CD4-positive, alpha-beta memory T cell (primary cell): ENCODE measurements at regions not wholly inside any gene's neighbourhood (a gene's known extent, or its start where the extent isn't known, plus 50 kb on each side); places are given as distances from the start of the nearest gene placed in this dataset.
"Not testable (repeated sequence)": the region's sequence is repeated elsewhere in the genome, so short reads cannot be mapped to it uniquely, and the experiment has no call there.

ENCODE experiments used
- CTCF ChIA-PET: fragments of 350-600 bp; sonication (Branson Sonifier 250); formaldehyde crosslinking; loops from one replicate; lab custom pipeline; 2021; ENCODE audit warnings: inconsistent platforms; ENCODE audit not compliant: partially characterized antibody; lab: Charles Lee
- POLR2A ChIA-PET: fragments of 350-600 bp; sonication (Branson Sonifier 250); formaldehyde crosslinking; loops from one replicate; lab custom pipeline; 2021; ENCODE audit not compliant: partially characterized antibody; lab: Charles Lee
- DNase-seq, 5 donors: peaks; one replicate each; pipeline versions ENCODE4 v3.0.0 to v3.0.0-alpha.2; 2020 to 2022; ENCODE audit warnings: mixed read lengths in 1 of 5
- H3K27ac ChIP-seq: one replicate; pipeline ENCODE4 v1.7.0; 2013; ENCODE audit warnings: low read depth, low read length
- H3K27me3 ChIP-seq: 2 replicates; pipeline ENCODE4 v1.7.0; 2013; ENCODE audit warnings: mild to moderate bottlenecking, low read length, moderate library complexity; ENCODE audit not compliant: insufficient read depth
- H3K36me3 ChIP-seq: 2 replicates; pipeline ENCODE4 v1.7.0; 2013; ENCODE audit warnings: mild to moderate bottlenecking, low read length, moderate library complexity; ENCODE audit not compliant: insufficient read depth
- H3K4me1 ChIP-seq: 2 replicates; pipeline ENCODE4 v1.7.0; 2013; ENCODE audit warnings: mild to moderate bottlenecking, low read length, moderate library complexity; ENCODE audit not compliant: insufficient read depth
- H3K4me3 ChIP-seq, 2 donors: one replicate each; pipeline ENCODE4 v1.7.0; 2013; ENCODE audit warnings: low read length in 2 of 2, mild to moderate bottlenecking in 1 of 2
- H3K9me3 ChIP-seq, 2 donors: one replicate each; pipeline ENCODE4 v1.7.0; 2013; ENCODE audit warnings: low read length in 2 of 2, control low read depth in 1 of 2; ENCODE audit not compliant: control insufficient read depth in 1 of 2
- H3K27ac Mint-ChIP-seq, 7 donors: one replicate each; pipeline ENCODE4 v1.8.0; 2020 to 2021; ENCODE audit warnings: mixed read lengths in 7 of 7, mild to moderate bottlenecking in 6 of 7, inconsistent platforms in 3 of 7, moderate library complexity in 3 of 7
- H3K27me3 Mint-ChIP-seq, 2 donors: one replicate each; pipeline ENCODE4 v1.8.0; 2020 to 2021; ENCODE audit warnings: mixed read lengths in 2 of 2
- H3K36me3 Mint-ChIP-seq, 2 donors: one replicate each; pipeline ENCODE4 v1.8.0; 2020 to 2021; ENCODE audit warnings: mixed read lengths in 2 of 2, inconsistent platforms in 1 of 2, mild to moderate bottlenecking in 1 of 2
- H3K4me1 Mint-ChIP-seq, 4 donors: one replicate each; pipeline ENCODE4 v1.8.0; 2020 to 2021; ENCODE audit warnings: mixed read lengths in 4 of 4, mild to moderate bottlenecking in 1 of 4
- H3K4me3 Mint-ChIP-seq, 8 donors: one replicate each; pipeline ENCODE4 v1.8.0; 2020 to 2021; ENCODE audit warnings: mixed read lengths in 8 of 8, mild to moderate bottlenecking in 7 of 8, moderate library complexity in 6 of 8, inconsistent platforms in 3 of 8
- H3K9me3 Mint-ChIP-seq, 8 donors: one replicate each; pipeline ENCODE4 v1.8.0; 2020 to 2021; ENCODE audit warnings: mixed read lengths in 8 of 8, mild to moderate bottlenecking in 5 of 8, inconsistent platforms in 3 of 8, moderate library complexity in 1 of 8
- intact Hi-C: fragments of 100-400 bp; cut with micrococcal nuclease; formaldehyde crosslinking; loops from one replicate; pipeline ENCODE4 v1.15.1; 2023

DNA sequence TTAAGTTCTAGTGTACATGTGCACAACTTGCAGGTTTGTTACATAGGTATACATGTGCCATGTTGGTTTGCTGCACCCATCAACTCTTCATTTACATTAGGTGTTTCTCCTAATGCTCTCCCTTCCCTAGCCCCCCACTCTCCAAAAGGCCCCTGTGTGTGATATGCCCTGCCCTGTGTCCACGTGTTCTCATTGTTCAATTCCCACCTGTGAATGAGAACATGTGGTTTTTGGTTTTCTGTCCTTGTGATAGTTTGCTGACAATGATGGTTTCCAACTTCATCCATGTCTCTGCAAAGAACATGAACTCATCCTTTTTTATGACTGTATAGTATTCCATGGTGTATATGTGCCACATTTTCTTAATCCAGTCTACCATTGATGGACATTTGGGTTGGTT, 189.5 kb upstream of the TMEFF2 start:
- H3K4me1 Mint-ChIP-seq, H3K4me3 ChIP-seq, POLR2A ChIA-PET, CTCF ChIA-PET, DNase-seq, H3K36me3 ChIP-seq, H3K4me3 Mint-ChIP-seq, H3K27me3 Mint-ChIP-seq, H3K9me3 ChIP-seq, intact Hi-C loops, H3K27me3 ChIP-seq, H3K4me1 ChIP-seq, H3K27ac Mint-ChIP-seq, H3K36me3 Mint-ChIP-seq, H3K27ac ChIP-seq: not testable (repeated sequence)
- H3K9me3 Mint-ChIP-seq, result peaks cover 0 to 25% (median 5%) of the 10 kb centered on the region in 8 donors

- H3K4me1 Mint-ChIP-seq, result no peaks in the 10 kb centered on the region
- no peak overlapping the region for H3K27ac ChIP-seq
- no peak overlapping the region for H3K27ac Mint-ChIP-seq
- no peaks in the 10 kb centered on the region for H3K27me3 ChIP-seq
- no peak for DNase-seq
- ChIA-PET CTCF (no interaction called here), POLR2A (no interaction called here)
- no peaks in the 10 kb centered on the region for H3K27me3 Mint-ChIP-seq
- H3K36me3 Mint-ChIP-seq, result no peaks in the 10 kb centered on the region
- no peak overlapping the region for H3K4me3 ChIP-seq
- no peaks in the 10 kb centered on the region for H3K4me1 ChIP-seq
- intact Hi-C loops, result no loop called here
- peaks cover 0 to 14% (median 4%) of the 10 kb centered on the region in 8 donors for H3K9me3 Mint-ChIP-seq
- H3K9me3 ChIP-seq, result no peaks in the 10 kb centered on the region
- no peaks in the 10 kb centered on the region for H3K36me3 ChIP-seq
- H3K4me3 Mint-ChIP-seq, result no peak overlapping the region
Measured at GRCh38 chr2:192381082-192381481, 186.3 kb upstream of the TMEFF2 start.

GRCh38 chr2:192379736-192380135, 185.0 kb upstream of the TMEFF2 start:
- POLR2A ChIA-PET, result no interaction called here
- no peaks in the 10 kb centered on the region for H3K27me3 Mint-ChIP-seq

DNA sequence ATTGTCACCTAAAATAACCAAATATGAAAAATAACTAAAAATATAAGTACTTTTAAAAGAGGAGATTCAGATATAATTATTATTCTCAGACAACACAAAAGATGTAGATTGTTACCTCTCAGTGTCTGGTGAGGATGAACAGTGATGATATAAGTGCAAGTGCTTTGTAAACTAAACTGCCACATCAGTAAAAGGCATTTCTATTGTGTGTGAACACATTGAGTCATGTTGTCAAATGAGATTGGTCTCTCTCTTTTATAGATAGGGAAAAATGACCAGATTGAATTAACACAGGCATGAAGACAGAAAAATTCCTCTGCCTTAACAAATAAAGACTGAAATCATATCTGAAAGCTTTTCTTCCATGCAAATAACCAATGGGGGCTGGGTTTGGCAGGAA, 182.4 kb upstream of the TMEFF2 start:
- Histone ChIP-seq H3K27ac (no peak overlapping the region), H3K4me3 (no peak overlapping the region), H3K27me3 (no peaks in the 10 kb centered on the region), H3K36me3 (no peaks in the 10 kb centered on the region), H3K9me3 (no peaks in the 10 kb centered on the region), H3K4me1 (no peaks in the 10 kb centered on the region)
- Mint-ChIP-seq H3K4me3 (no peak overlapping the region), H3K9me3 (no peaks in the 10 kb centered on the region), H3K36me3 (no peaks in the 10 kb centered on the region), H3K27ac (no peak overlapping the region), H3K4me1 (no peaks in the 10 kb centered on the region), H3K27me3 (no peaks in the 10 kb centered on the region)
- ChIA-PET POLR2A (no interaction called here), CTCF (no interaction called here)
- no peak for DNase-seq
- intact Hi-C loops, result no loop called here

More at GRCh38 chr2:192379736-192380135, 185.0 kb upstream of the TMEFF2 start:
- CTCF ChIA-PET, result no interaction called here
- Histone ChIP-seq H3K27ac (no peak overlapping the region), H3K9me3 (no peaks in the 10 kb centered on the region), H3K36me3 (no peaks in the 10 kb centered on the region), H3K27me3 (no peaks in the 10 kb centered on the region), H3K4me3 (no peak overlapping the region), H3K4me1 (no peaks in the 10 kb centered on the region)
- intact Hi-C loops, result no loop called here
- peaks cover 0 to 7% (median 1%) of the 10 kb centered on the region in 8 donors for H3K9me3 Mint-ChIP-seq
- no peak for DNase-seq
- no peaks in the 10 kb centered on the region for H3K36me3 Mint-ChIP-seq
- no peak overlapping the region for H3K4me3 Mint-ChIP-seq
- H3K27ac Mint-ChIP-seq, result no peak overlapping the region
- H3K4me1 Mint-ChIP-seq, result no peaks in the 10 kb centered on the region

GRCh38 chr2:192373754-192374153, 179.0 kb upstream of the TMEFF2 start:
- CTCF ChIA-PET, result no interaction called here

DNA sequence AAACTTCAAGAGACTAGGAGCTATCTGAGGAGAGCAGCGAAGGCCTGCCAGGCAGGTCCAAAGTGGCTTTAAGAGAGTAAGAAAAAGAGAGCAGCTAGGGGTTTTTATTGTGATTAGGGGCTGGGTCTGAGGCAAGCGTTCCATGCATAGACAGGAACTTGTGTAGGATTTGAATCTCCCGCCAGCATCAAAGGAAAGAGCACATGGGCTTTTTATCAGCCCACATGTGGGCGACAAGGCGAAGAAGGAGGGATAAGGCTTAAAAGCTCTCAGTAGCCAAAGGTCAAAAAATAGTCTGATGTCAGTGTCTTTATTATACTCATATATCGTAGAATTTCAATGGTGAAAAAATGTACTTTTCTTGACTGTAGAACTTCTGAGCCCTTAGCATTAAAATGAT, 178.5 kb upstream of the TMEFF2 start:
- Histone ChIP-seq H3K4me3 (no peak overlapping the region), H3K27ac (no peak overlapping the region), H3K4me1 (no peaks in the 10 kb centered on the region), H3K27me3 (no peaks in the 10 kb centered on the region), H3K9me3 (no peaks in the 10 kb centered on the region), H3K36me3 (no peaks in the 10 kb centered on the region)
- H3K27me3 Mint-ChIP-seq, result no peaks in the 10 kb centered on the region
- H3K27ac Mint-ChIP-seq, result no peak overlapping the region
- H3K36me3 Mint-ChIP-seq, result no peaks in the 10 kb centered on the region
- no peak for DNase-seq
- intact Hi-C loops, result no loop called here
- H3K9me3 Mint-ChIP-seq, result no peaks in the 10 kb centered on the region
- no peak overlapping the region for H3K4me3 Mint-ChIP-seq
- ChIA-PET CTCF (no interaction called here), POLR2A (no interaction called here)
- no peaks in the 10 kb centered on the region for H3K4me1 Mint-ChIP-seq

More at GRCh38 chr2:192373754-192374153, 179.0 kb upstream of the TMEFF2 start:
- POLR2A ChIA-PET, result no interaction called here
- no peaks in the 10 kb centered on the region for H3K4me1 Mint-ChIP-seq
- H3K36me3 Mint-ChIP-seq, result no peaks in the 10 kb centered on the region
- Histone ChIP-seq H3K4me3 (no peak overlapping the region), H3K27ac (no peak overlapping the region), H3K27me3 (no peaks in the 10 kb centered on the region), H3K9me3 (no peaks in the 10 kb centered on the region), H3K4me1 (no peaks in the 10 kb centered on the region), H3K36me3 (no peaks in the 10 kb centered on the region)
- intact Hi-C loops, result no loop called here
- no peaks in the 10 kb centered on the region for H3K27me3 Mint-ChIP-seq
- no peak overlapping the region for H3K27ac Mint-ChIP-seq
- H3K9me3 Mint-ChIP-seq, result no peaks in the 10 kb centered on the region
- H3K4me3 Mint-ChIP-seq, result no peak overlapping the region
- no peak for DNase-seq

GRCh38 chr2:192369969-192370368, 175.2 kb upstream of the TMEFF2 start:
- Mint-ChIP-seq H3K27ac (no peak overlapping the region), H3K9me3 (no peaks in the 10 kb centered on the region), H3K4me3 (no peak overlapping the region), H3K36me3 (no peaks in the 10 kb centered on the region), H3K27me3 (no peaks in the 10 kb centered on the region), H3K4me1 (no peaks in the 10 kb centered on the region)
- POLR2A ChIA-PET, result no interaction called here
- H3K4me1 ChIP-seq, result no peaks in the 10 kb centered on the region
- CTCF ChIA-PET, result no interaction called here
- H3K9me3 ChIP-seq, result no peaks in the 10 kb centered on the region
- intact Hi-C loops, result no loop called here
- no peaks in the 10 kb centered on the region for H3K36me3 ChIP-seq
- no peak overlapping the region for H3K4me3 ChIP-seq
- no peaks in the 10 kb centered on the region for H3K27me3 ChIP-seq
- DNase-seq, result no peak
- H3K27ac ChIP-seq, result no peak overlapping the region

- Mint-ChIP-seq H3K36me3 (no peaks in the 10 kb centered on the region), H3K9me3 (peaks cover 0 to 6% (median 1%) of the 10 kb centered on the region in 8 donors), H3K4me1 (no peaks in the 10 kb centered on the region), H3K27ac (no peak overlapping the region), H3K27me3 (no peaks in the 10 kb centered on the region), H3K4me3 (no peak overlapping the region)
- no peaks in the 10 kb centered on the region for H3K9me3 ChIP-seq
- intact Hi-C loops, result no loop called here
- POLR2A ChIA-PET, result no interaction called here
- DNase-seq, result no peak
- H3K4me3 ChIP-seq, result no peak overlapping the region
- H3K4me1 ChIP-seq, result no peaks in the 10 kb centered on the region
- H3K27me3 ChIP-seq, result no peaks in the 10 kb centered on the region
- CTCF ChIA-PET, result no interaction called here
- no peaks in the 10 kb centered on the region for H3K36me3 ChIP-seq
- no peak overlapping the region for H3K27ac ChIP-seq
Measured at GRCh38 chr2:192357217-192357616, 162.5 kb upstream of the TMEFF2 start.
